GM12875 (cell line): ENCODE measurements at regions not wholly inside any gene's neighbourhood (a gene's known extent, or its start where the extent isn't known, plus 50 kb on each side); places are given as distances from the start of the nearest gene placed in this dataset.

ENCODE experiments used
- H3K4me3 ChIP-seq: one replicate; pipeline ENCODE4 v1.5.1; 2011; ENCODE audit warnings: low read depth, low read length, control low read depth
- CTCF ChIP-seq: IDR thresholded peaks from 2 replicates; pipeline ENCODE4 v1.5.1; 2011; ENCODE audit warnings: low read depth, mild to moderate bottlenecking, control low read depth, inconsistent platforms, low read length, moderate library complexity, borderline replicate concordance; ENCODE audit not compliant: insufficient read depth

- no peak overlapping the region for H3K4me3 ChIP-seq
- TF ChIP-seq CTCF, result no peak
Observed at GRCh38 chr18:42412896-42413295, 457.9 kb downstream of the PIK3C3 start.

DNA sequence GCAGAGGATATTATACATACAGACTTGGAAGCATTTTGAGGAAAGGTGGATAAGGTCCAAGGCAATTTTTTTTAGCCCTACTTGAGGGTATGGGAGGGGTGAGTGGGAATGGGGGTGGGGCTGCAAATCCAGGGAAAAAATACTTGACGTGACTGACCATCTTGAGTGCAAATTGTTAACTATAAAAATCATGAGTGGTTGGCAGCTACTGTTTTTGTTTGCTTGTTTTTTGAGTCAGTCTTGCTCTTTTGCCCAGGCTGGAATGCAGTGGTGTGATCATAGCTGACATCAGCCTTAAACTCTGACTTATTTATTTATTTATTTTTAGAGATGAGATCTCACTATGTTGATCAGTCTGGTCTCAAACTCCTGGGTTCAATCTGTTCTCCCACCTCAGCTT lies 458.8 kb downstream of the PIK3C3 start:
- no peak for TF ChIP-seq CTCF
- no peak overlapping the region for H3K4me3 ChIP-seq

- no peak overlapping the region for H3K4me3 ChIP-seq
- TF ChIP-seq CTCF, result no peak
Observed at GRCh38 chr18:42414756-42415454, 459.9 kb downstream of the PIK3C3 start.

- TF ChIP-seq CTCF, result no peak
Observed at GRCh38 chr18:42417189-42417588, 462.2 kb downstream of the PIK3C3 start.

GRCh38 chr18:42418121-42418520 lies 463.1 kb downstream of the PIK3C3 start:
- TF ChIP-seq CTCF, result no peak

More at GRCh38 chr18:42417189-42417588, 462.2 kb downstream of the PIK3C3 start:
- no peak overlapping the region for H3K4me3 ChIP-seq

DNA sequence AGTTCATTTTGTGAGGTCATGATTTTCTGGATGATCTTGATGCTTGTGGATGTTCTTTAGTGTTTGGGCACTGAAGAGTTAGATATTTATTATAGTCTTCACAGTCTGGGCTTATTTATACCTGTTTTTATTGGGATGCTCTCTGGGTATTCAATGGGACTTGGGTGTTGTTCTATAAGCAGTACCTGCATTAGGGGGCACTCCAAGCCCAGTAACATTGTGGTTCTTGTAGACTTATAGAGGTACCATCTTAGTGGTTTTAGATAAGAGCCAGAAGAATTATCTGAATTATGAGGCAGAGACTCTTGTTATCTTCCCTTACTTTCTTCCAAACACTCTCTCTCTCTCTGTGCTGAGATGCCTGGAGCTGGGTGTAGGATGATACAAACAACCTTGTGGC lies 470.0 kb downstream of the PIK3C3 start:
- no peak overlapping the region for H3K4me3 ChIP-seq
- TF ChIP-seq CTCF, result no peak

More at GRCh38 chr18:42418121-42418520, 463.1 kb downstream of the PIK3C3 start:
- no peak overlapping the region for H3K4me3 ChIP-seq

GRCh38 chr18:42426496-42427015 lies 471.5 kb downstream of the PIK3C3 start:
- no peak overlapping the region for H3K4me3 ChIP-seq
- no peak for TF ChIP-seq CTCF
